ENCODE measurements at regions not wholly inside any gene's neighbourhood (a gene's known extent, or its start where the extent isn't known, plus 50 kb on each side); places are given as distances from the start of the nearest gene placed in this dataset.

- FAIRE-seq = no peak
- H3K9ac ChIP-seq (ENCODE audit: low read length in 3 of 3) = no peak overlapping the region
- TF ChIP-seq CTCF (IDR thresholded peaks at IDR 0.05; ENCODE audit: borderline replicate concordance, extremely low read depth, insufficient read depth) = no peak
- H3K4me3 ChIP-seq (ENCODE audit: low read length in 3 of 3) = no peak overlapping the region
- H3K4me1 ChIP-seq (ENCODE audit: control insufficient read depth in 2 of 3, insufficient read depth in 2 of 3, low read depth in 1 of 3, low read length in 3 of 3) = no peaks in the 10 kb centered on the region
- intact Hi-C loops (cut with DNase I) = no loop called here
- no peaks in the 10 kb centered on the region for H3K36me3 ChIP-seq (ENCODE audit: control insufficient read depth in 2 of 3, insufficient read depth in 3 of 3, low read length in 3 of 3)
- no peaks in the 10 kb centered on the region for H3K27me3 ChIP-seq (ENCODE audit: control insufficient read depth, insufficient read depth, low read length)
- DNase-seq = no peak
- peaks cover 0 to 5% (median 0%) of the 10 kb centered on the region in 3 donors for H3K9me3 ChIP-seq (ENCODE audit: control insufficient read depth in 2 of 3, insufficient read depth in 1 of 3, low read length in 3 of 3)
- H3K27ac ChIP-seq (ENCODE audit: low read depth in 2 of 2, low read length in 2 of 2) = no peak overlapping the region
These were observed 342.1 kb upstream of the ATP11B start for GRCh38 chr3:182450942-182451787.

- TF ChIP-seq CTCF (IDR thresholded peaks at IDR 0.05; ENCODE audit: borderline replicate concordance, extremely low read depth, insufficient read depth) = no peak
- Histone ChIP-seq H3K9ac (ENCODE audit: low read length in 3 of 3) (no peak overlapping the region), H3K9me3 (ENCODE audit: control insufficient read depth in 2 of 3, insufficient read depth in 1 of 3, low read length in 3 of 3) (peaks cover 0 to 5% (median 0%) of the 10 kb centered on the region in 3 donors), H3K4me1 (ENCODE audit: control insufficient read depth in 2 of 3, insufficient read depth in 2 of 3, low read depth in 1 of 3, low read length in 3 of 3) (no peaks in the 10 kb centered on the region), H3K27me3 (ENCODE audit: control insufficient read depth, insufficient read depth, low read length) (no peaks in the 10 kb centered on the region), H3K4me3 (ENCODE audit: low read length in 3 of 3) (no peak overlapping the region), H3K27ac (ENCODE audit: low read depth in 2 of 2, low read length in 2 of 2) (no peak overlapping the region), H3K36me3 (ENCODE audit: control insufficient read depth in 2 of 3, insufficient read depth in 3 of 3, low read length in 3 of 3) (no peaks in the 10 kb centered on the region)
- FAIRE-seq (no peak), DNase-seq (no peak)
- intact Hi-C loops (cut with DNase I) = no loop called here
These were observed 341.4 kb upstream of the ATP11B start for GRCh38 chr3:182451871-182452270.

DNA sequence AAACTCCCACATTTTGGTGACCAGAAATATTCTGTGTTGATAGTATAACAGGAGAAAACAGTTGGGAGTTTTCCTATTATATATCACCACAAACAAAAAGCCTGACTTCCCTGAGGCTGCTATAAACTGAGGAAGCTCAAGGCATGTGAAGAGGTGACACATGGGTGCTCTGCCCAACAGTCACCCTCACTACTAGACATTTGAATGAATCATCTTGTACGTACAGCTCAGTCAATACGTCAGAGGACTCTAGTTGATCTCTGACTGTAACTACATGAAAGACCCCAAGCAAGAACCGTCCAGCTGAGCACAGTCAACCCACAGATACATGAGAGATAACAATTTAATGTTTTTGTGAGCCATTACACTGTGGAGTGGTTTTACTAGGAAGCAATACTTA is 338.3 kb upstream of the ATP11B start:
- no peak overlapping the region for H3K9ac ChIP-seq (ENCODE audit: low read length in 3 of 3)
- H3K27me3 ChIP-seq (ENCODE audit: control insufficient read depth, insufficient read depth, low read length) = no peaks in the 10 kb centered on the region
- intact Hi-C loops (cut with DNase I) = no loop called here
- no peak for TF ChIP-seq CTCF (IDR thresholded peaks at IDR 0.05; ENCODE audit: borderline replicate concordance, extremely low read depth, insufficient read depth)
- H3K9me3 ChIP-seq (ENCODE audit: control insufficient read depth in 2 of 3, insufficient read depth in 1 of 3, low read length in 3 of 3) = peaks cover 0 to 5% (median 0%) of the 10 kb centered on the region in 3 donors
- no peak overlapping the region for H3K4me3 ChIP-seq (ENCODE audit: low read length in 3 of 3)
- no peaks in the 10 kb centered on the region for H3K36me3 ChIP-seq (ENCODE audit: control insufficient read depth in 2 of 3, insufficient read depth in 3 of 3, low read length in 3 of 3)
- no peak overlapping the region for H3K27ac ChIP-seq (ENCODE audit: low read depth in 2 of 2, low read length in 2 of 2)
- no peak for FAIRE-seq
- no peaks in the 10 kb centered on the region for H3K4me1 ChIP-seq (ENCODE audit: control insufficient read depth in 2 of 3, insufficient read depth in 2 of 3, low read depth in 1 of 3, low read length in 3 of 3)
- DNase-seq = no peak

All from kidney (tissue), 13 donors.